HG03108 (cell line): ENCODE measurements at regions not wholly inside any gene's neighbourhood (a gene's known extent, or its start where the extent isn't known, plus 50 kb on each side); places are given as distances from the start of the nearest gene placed in this dataset.
"Not testable (repeated sequence)": the region's sequence is repeated elsewhere in the genome, so short reads cannot be mapped to it uniquely, and the experiment has no call there.

Source experiments
- ATAC-seq: cut with Tn5 transposase; IDR thresholded peaks from one replicate; pipeline ENCODE4 v1.9.1; 2021; ENCODE audit warnings: moderate library complexity; ENCODE audit not compliant: unreplicated experiment

DNA sequence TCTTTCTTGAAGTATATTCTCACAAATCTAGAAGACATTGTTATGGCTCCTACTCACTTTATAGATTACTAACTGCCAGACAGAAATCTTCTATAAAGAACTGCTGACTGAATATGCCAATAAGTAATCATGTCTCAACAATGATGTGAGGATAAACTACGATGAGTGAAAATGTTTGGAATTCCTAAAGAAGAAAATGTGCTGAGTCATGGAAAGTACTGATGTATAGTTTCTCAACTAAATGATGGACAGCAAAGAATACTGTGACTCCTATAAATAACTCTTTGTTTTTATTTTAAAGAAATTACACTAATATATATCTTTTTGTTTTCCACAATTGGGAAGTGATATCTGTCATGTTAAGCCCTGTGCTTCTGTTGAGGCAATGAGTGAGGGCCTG, 232.9 kb downstream of the LNPK start:
- ATAC-seq, result no peak

DNA sequence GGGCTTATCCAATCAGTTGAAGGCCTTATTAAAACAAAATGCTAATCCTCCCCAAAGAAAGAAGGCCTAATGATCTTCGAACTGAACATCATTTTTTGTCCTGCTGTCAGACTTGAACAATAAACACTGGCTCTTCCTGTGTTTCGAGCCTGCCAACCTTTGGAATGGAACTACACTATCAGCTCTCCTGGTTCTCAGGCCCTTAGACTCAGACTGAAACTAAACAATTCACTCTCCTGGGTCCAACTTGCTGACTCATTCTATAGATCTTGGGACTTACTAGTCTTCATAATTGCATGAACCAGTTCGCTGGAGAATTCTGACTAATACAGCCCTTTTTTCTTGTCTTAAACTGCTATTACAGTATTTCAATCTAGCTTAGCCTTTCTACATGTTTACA, 235.2 kb downstream of the LNPK start:
- no peak for ATAC-seq

DNA sequence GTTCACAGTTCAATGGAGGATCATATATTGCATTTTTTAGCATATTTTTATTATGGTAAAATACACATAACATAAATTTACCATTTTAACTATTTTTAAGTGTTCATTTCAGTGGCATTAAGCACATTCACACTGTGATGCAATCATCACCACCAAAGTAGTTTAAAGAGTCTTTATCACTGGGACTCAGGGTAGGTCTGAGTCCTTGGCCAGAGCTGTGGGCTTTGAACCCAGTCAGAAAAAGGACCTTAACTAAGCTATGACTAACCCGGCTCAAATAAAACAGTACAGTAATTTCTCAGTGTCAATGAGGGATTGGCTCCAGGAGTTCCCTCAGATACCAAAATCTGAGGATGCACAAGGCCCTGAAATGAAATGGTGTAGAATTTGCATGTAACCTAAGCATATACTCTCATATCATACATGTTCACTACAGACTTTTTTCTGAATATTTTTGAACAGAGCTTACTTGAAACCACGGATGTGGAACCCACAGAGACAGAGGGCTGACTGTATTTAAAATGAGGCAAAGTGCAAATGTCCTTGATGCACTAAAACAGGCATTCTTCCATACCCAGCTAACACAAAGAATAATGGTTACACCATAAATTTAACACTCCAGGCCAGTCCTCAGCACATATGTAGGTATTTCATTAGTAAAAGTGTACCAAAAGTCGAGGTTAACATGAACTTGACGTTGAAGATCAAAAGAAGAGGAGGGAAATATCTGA, 246.2 kb downstream of the LNPK start:
- no peak for ATAC-seq

DNA sequence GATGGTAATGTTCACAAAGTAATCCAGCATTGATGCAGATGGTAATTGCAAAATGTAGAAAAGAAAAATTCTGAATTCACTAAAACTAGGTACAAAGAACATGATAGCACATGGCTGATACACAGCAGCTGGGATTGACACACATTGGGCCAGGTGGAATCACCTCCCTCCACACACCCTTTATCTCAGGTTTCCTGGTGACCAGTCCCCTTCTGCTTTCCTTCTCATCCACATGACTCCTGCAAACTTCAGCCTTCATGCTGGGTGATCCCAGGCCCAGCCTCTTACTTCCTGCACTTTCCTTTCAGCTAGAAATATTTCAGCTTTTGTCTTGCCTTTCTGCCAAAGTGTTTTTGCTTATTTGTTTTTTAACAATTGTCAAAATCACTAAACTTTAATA, 246.9 kb downstream of the LNPK start:
- ATAC-seq, result no peak

DNA sequence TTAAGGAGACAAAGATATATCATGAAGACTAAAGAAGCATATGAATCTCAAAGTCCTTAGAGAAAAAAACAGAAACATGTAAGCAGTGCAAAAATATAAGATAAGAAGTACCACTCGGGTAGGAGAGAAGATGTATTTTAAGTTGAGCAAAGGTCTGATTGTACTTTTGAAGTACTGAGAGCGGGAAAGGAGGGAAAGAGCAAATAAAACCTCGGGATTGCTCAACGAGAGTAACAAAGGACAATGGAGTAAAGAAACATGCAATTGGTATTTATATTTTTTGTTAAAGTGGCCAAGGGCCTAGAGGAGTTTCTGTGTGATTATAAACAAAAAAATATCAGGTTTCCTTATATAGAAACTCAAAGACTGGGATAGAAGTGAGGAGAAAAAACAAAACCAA, 251.9 kb downstream of the LNPK start:
- ATAC-seq, result no peak

DNA sequence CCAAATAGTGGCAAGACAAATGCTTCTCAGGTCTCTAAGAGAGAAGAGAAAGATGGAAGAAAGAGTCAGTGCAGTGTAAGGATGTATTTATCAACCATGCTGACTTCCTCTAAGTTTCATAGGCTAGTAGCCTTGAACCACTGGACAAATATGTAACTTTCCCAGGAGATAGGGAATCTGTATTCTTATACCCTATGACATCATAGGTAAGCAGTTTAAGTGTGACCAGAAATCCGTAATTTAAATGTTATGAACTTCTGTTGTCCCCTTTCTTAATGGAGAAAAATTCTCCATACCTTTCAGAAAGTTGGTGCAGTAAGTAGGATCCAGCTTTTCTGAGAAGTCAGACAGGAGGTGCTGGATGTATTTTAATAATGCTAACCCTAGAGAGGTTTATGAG, 256.2 kb downstream of the LNPK start:
- no peak for ATAC-seq

DNA sequence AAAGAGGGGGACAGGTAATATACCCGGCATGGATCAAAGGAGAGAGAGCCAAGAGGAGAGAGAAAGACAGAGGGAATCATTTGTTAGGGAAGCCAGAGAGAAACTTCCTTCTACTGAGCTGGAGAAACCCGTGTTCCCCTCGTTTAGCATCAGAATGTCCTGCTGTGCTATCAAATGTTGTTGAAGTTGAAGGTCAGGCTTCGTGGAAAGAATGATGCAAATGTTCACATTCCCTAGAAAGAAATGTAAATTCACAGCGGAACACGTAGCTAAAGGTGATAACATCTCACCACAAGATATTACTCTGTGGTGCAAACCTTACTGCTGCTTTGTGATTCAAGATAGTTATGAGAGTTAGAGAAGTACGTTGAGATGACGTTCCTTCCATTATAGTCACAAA, 258.1 kb downstream of the LNPK start:
- no peak for ATAC-seq

DNA sequence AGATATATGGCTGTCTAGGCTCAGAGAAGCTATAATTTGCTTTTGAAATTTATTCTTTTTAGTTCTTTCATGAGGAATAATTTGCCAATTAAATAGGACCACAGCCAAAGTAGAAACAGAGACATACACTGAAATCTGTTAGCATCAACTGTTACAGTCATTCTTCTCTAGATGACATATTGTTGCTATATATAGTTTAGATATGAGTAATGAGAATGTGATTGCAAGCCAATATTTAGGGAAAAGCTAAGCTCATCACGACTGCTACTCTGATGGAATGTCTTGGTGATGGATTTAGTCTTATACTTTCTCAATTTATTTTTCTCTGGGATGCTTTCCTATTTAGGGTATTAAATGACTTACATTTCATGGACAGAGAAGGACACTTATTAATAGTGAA, 259.1 kb downstream of the LNPK start:
- ATAC-seq, result no peak

DNA sequence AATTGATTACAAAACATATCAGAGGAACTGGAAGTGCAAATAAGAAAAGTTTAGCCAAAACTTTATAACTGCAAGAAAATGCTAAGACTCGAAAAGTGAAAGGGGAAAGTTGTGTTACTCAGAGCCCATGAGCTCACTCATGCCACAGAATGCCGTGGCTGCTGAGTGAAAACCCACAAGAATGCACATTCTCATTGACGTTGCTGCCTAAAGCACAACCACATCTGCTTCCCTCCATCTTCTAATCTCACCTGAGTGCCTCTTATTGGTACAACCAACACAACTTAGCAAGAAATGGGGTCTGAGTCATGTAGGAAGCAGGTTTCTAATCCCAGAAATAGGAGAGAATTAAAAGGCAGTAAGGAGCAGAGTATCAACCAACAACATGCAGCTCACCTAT, 259.7 kb downstream of the LNPK start:
- no peak for ATAC-seq

DNA sequence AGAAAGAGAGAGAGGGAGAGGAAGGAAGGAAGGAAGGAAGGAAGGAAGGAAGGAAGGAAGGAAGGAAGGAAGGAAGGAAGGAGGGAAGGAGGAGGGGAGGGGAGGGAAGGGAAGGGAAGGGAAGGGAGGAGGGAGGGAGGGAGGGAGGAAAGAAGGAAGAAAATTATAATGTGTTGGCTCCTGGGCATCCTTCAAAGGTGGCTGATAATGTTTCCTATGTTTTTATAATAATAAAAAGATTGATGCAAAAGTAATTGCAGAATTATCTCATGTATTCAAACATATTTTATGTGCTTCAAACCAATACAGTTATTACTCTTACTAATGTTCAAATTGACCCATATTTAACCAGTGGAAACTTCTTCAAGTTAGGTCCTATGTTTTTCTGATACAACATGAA, 260.9 kb downstream of the LNPK start:
- no peak for ATAC-seq

DNA sequence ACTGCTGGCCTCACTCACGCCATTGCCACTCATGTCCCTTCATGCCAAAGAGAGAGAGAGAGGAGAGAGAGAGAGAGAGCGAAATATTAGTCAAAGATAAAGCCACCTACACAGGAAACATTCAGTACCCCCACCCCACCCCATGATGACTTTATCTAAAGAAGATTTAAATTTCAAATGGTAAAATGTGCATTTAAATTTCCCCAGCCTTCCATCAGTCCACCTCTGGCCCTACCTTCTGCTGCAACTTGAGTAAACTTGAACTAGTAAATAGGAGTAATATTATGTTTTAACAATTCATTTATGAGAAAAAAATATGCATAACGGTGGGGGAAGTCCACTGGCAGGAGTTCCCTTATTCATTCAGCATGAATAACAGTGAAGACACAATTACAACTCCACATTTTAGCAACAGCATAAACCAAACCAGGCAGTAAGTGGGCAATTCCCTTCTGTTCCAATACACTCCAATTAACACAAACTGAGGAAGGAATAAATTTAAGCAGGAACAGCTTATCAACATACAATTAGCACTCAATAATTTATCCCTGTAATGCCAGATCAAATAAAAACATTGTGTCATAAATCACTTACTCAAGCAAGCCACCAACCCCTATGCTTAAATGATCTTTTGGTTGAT, 264.2 kb downstream of the LNPK start:
- ATAC-seq, result no peak

DNA sequence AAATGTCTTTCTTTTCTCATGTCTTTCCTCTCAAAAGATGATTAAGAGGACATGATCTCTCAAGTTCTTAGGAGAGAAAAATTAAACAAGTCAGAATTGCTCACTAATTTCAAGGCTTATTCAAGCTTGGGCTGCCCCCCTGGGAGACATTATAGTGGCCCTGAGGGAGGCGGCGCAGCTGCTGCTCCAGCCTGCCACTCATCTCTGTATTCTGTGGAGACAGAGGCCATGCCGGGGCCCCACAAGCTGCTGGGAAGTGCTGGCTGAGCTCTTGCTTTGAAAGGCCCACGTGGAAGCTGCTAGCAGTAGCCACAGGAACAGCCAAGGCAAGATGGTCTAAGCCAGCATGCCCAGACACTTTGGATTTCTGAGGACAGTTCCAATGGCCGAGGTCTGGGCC, 267.4 kb downstream of the LNPK start:
- ATAC-seq, result no peak

DNA sequence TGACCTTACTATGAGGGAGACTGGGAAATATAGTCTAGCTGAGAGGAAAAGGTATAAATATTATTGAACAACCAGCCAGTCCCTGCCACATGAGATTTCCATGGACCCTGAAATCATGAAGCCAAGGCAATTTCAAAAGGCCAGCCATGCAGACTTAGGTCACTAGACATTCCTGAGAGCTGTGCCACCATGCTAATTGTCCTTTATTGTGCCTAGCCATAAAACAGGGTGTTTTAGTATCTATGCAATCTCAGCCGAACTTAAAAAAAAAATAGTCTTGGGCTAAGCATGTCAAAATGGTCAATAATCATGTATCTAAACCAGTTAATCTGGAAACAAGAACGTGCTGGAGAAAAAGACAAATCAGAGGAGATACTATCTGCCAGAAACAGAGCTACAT, 269.5 kb downstream of the LNPK start:
- ATAC-seq, result no peak

DNA sequence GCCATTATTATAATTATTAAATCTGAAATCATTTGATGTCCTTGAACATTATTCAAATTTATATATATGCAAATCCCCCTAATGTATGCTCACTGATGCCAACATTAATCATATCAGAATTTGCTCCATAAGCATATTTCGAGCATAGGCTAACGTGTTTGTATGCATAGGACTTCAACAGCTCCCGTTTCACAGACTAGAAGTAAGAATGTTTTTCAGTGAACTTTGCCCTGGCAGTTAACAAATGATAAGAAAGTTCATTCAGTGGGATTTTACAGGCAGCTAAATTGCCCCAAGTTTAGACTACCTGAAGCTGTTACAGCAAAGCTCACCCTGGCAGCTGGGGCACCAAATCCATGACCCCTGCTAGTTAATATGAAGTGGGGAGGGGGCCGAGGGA, 272.0 kb downstream of the LNPK start:
- ATAC-seq, result no peak

DNA sequence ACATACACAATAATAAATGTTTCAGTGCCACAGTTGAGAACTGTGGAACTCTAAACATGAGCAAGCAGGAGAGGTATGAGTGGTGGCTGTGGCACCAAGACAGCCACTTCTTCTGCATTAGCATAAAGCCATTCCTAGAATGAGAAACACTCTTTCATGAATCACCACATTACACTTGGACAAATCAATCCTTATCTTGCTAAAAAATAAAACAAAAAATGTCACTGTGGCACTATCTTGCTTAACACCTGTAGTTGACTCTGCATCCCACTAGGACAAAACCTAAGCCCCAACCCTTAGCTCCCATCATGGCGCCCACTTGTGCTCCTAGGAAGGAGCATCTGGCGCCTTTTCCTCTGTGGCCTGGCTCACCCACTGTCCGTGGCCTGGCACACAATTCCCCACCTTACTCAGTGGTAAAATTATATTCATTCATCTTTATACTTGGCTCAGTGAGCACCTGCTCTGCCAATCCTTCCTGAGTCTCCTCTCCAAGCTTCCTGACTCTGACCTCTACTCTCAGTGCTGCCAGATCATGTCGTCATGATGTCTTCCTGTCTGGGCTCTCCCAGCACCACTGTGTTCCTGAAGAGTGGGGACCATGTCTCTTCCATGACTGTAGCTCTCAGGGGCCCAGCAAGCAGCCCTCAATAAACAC, 272.9 kb downstream of the LNPK start:
- ATAC-seq, result no peak

DNA sequence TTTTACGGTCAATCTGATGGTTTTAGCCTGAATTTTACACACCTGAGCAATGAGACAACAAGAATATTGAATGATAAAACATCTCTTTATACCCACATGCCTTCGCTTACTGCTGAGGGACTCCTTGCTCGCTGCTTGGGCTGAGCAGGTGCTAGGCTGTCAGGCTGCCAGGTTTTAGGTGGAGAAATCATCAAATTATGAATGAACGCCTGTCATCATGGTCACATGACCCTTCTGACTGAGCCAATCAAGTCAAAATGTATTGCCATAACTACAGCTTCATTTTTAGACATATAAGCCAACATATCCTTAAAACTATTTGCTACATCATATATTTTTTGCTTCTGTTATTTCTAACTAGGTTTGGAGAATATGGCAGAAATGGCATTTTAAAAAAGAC, 274.0 kb downstream of the LNPK start:
- ATAC-seq, result no peak

DNA sequence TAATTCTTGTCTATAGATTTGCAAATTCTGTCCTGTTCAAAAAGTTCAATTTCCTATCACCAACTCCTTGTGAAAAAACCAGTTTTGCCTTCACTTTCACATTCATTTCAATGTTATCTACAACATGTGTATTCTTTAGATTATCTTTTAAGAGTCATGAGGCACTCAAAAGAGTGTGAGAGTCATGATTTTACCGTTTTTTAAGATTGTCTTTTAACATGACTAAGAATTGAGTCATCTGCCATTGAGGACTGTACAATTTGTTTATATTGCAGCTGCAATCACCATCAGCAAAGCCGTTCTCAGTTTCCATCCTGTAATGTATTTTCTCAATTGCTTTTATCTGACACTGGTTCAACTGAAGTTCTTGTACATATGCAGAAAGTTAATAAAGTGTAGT, 275.8 kb downstream of the LNPK start:
- no peak for ATAC-seq

DNA sequence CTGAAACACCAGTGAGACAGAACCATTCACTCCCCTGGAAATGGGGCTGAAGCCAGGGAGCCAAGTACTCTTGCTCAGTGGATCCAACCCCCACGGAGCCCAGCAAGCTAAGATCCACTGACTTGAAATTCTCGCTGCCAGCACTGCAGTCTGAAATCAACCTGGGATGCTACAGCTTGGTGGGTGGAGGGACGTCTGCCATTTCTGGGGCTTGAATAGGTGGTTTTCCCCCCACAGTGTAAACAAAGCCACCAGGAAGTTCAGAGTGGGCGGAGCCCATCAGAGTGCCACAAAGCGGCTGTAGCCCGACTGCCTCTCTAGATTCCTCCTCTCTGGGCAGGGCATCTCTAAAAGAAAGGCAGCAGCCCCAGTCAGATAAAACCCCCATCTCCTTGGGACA, 292.8 kb downstream of the LNPK start:
- ATAC-seq, result no peak

DNA sequence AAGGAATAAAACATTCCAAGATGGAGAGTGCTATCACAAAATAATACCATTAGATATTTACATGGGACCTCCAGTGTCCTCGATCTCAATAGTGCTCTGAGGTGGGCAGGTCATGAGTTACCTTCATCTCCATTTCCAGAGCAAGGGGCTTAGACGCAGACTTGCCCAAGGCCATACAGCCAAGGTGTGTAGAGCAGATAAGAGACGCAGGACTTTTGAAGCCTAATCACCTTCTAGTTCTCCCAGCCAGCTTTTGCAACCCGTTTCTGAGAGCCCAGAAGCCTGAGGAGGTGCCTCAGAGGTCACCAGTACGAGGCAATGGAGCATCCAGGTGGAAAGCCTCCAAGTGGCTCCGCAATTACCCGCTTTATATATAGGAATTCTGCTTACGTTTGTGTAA, 294.7 kb downstream of the LNPK start:
- no peak for ATAC-seq

DNA sequence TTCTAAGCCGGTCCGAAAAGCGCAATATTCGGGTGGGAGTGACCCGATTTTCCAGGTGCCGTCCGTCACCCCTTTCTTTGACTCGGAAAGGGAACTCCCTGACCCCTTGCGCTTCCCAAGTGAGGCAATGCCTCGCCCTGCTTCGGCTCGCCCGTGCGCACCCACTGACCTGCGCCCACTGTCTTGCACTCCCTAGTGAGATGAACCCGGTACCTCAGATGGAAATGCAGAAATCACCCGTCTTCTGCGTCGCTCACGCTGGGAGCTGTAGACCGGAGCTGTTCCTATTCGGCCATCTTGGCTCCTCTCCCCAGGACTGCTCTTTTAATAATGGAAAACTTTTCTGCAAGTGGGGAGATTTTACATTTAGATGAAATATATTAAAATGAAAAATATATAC, 297.5 kb downstream of the LNPK start:
- ATAC-seq, result not testable (repeated sequence)

DNA sequence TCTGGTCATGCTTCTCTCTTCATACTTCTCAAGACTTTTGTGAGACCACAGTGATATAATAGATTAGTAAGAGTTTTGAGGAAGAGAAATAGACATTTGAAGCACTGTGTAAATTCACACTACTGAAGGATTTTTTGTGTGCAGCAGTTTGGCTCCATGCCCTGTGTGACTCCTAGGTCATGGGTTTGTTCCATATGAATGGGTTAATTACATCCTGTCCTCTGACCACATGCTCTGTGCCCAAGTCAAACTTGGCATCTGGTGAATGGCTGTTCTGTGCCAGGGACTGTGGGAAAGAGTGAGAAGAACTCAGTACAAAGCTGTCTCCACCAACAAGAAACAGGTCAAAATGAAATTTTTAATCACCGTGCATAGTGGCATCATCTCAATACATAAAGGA, 304.0 kb downstream of the LNPK start:
- no peak for ATAC-seq

DNA sequence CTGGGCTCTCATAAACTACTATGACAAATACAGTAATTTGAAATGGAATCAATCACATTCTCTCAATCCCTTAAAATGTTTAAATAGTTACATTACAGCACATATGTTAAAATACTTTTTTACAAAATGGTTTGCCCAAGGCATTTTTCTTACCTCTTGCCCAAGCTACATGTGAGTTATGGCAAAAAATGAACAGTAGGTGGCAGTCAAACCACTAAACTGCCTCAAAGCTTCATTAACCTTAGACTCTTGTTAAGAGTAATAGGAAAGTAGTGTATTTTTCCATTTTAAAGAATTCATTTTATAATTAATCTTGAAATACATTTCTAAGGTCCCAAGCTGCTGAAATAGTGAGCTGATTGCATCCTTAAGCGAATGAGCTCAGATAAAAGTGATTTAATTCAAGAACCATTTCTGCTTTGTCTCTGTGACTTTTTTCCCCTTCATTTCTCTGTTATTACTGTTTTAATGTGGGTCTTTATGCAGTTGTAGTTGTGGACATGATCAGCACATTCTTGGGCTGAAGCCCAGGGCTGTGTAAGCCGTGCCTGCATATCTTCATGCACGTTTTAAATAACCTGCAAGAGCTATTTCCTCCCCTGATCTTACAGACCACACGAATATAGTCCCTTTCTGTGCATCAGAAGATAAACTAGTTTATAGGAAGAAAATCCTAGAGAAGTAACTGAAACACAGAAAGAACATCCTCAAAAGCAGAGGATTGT, 311.8 kb downstream of the LNPK start:
- ATAC-seq, result no peak
